GM19351 (cell line): ENCODE measurements at regions not wholly inside any gene's neighbourhood (a gene's known extent, or its start where the extent isn't known, plus 50 kb on each side); places are given as distances from the start of the nearest gene placed in this dataset.
"Not testable (repeated sequence)": the region's sequence is repeated elsewhere in the genome, so short reads cannot be mapped to it uniquely, and the experiment has no call there.

Source experiments
- ATAC-seq: cut with Tn5 transposase; IDR thresholded peaks from one replicate; pipeline ENCODE4 v1.9.1; 2021; ENCODE audit warnings: mild to moderate bottlenecking, moderate library complexity; ENCODE audit not compliant: unreplicated experiment

DNA sequence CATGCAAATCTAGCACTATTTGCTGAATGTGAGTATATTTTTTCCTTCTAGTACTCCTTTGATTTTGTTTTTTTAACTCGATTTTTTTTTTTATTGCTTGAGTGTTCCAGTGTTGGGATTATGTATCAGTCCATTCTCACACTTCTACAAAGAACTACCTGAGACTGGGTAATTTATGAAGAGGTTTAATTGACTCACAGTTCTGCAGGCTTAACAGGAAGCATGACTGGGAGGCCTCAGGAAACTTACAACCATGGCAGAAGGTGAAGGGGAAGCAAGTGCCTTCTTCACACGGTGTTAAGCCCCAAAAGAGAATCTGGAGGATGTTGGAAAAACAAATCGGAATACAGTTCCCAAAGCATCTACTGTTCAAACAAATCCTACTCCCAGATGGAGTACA is 69.1 kb downstream of the ZNF518B start:
- ATAC-seq = not testable (repeated sequence)

- no peak for ATAC-seq
Measured at GRCh38 chr4:10385994-10386394, 71.2 kb downstream of the ZNF518B start.

DNA sequence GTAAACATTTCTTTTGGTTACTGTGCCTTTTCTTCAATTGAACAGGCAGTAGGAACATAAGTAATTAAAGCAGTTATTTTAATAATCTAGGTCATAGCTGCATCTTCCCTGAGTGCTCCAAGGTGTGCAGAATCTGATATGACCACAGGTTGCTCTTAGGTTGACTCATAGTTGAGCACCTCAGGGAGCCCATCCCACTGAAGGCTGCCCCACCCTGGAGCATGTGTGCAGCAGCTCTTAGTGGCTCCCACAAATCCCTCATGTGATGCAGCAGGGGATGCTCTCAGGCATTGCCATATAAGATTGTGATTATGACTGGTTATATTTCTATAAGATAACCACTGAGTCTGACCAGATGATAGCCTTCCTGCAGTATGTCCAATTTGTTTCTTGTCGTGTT is 72.3 kb downstream of the ZNF518B start:
- no peak for ATAC-seq

DNA sequence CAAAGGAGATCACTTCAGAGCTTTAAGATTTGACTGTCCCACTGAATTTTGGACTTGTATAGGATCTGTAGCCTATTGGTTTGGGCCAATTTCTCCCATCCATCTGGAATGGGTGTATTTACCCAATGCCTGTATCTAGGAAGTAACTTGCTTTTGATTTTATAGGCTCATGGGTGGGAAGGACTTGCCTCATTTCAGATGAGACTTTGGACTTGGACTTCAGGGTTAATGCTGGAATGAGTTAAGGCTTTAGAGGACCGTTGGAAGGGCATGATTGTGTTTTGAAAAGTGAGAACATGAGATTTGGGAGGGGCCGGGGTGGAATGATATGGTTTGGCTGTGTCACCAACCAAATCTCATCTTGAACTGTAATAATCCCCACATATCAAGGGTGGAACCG is 73.8 kb downstream of the ZNF518B start:
- ATAC-seq = no peak

DNA sequence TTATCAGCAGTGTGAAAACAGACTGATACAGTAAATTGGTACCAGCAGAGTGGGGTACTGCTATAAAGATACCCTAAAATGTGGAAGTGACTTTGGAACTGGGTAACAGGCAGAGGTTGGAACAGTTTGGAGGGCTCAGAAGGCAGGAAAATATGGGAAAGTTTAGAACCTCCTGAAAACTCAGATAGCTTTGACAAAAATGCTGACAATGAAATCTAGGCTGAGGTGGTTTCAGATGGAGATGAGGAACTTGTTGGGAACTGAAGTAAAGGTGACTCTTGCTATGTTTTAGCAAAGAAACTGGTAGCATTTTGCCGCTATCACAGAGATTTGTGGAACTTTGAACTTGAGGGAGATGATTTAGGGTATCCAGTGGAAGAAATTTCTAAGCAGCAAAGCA is 75.1 kb downstream of the ZNF518B start:
- not testable (repeated sequence) for ATAC-seq

GRCh38 chr4:10381146-10381545 is 76.1 kb downstream of the ZNF518B start:
- ATAC-seq = no peak

GRCh38 chr4:10380735-10381134 is 76.5 kb downstream of the ZNF518B start:
- ATAC-seq = no peak

- ATAC-seq = no peak
Measured at GRCh38 chr4:10371869-10372471, 85.3 kb downstream of the ZNF518B start.

DNA sequence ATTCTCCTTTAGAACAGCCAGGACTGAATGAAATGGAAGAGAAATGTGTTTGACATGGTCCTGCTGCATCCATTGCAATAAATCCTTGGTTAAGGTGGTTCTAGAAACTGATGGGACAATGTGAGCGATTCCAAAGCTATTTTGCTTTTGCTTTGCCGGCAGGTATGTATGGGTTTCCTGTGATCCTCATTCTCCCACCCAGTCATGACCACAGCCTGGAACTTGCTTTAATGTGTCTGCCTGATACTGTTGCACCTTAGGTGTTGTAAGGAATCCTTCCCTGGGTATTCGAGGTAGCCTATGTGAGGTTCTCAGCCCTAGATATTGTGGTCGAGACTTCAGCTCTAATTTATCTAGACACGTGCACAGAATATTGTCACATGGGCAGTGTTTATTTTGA is 86.1 kb downstream of the ZNF518B start:
- ATAC-seq = no peak

GRCh38 chr4:10369517-10369916 is 87.7 kb downstream of the ZNF518B start:
- no peak for ATAC-seq

- no peak for ATAC-seq
Measured at GRCh38 chr4:10366628-10367027, 90.6 kb downstream of the ZNF518B start.

GRCh38 chr4:10364194-10364593 is 93.0 kb downstream of the ZNF518B start:
- ATAC-seq = no peak

DNA sequence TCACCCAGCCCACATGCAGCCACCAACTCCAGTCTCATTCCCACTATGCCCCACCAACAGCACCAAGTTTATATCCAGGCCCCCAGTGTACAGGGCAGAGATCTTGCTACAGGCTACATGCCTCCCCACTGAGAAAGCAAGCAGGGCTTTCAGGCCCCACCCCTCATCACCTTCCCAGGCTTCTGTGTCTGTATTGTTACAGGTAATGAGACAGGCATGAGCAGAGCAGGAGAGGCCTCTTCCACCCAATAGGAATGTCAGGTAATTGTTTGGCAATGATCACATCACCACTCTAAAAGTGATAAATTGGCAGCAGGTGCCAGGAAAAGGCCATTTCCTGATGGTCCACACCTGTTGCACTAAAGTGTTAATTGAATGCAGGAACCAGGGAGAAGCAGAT is 102.5 kb downstream of the ZNF518B start:
- ATAC-seq = no peak

DNA sequence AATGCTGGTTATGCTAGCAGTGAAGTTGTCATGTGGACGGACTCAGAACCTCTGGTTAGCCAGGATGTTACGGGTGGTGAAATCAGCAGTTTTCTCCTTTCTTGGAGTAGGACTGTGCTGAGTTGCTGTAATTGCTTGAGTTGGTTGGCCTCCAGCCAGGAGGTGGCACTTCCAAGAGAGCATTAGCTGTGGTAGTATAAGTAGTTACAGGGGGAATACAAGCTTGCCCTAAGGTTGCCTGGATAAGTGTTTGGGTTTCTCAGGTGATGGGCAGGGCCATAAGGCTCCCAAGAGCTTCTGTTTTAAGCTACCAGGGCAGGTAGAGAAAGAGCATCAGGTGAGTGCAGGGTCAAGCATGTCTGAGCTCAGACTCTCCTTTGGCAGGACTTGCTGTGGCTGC is 103.0 kb downstream of the ZNF518B start:
- ATAC-seq = no peak

- ATAC-seq = no peak
Measured at GRCh38 chr4:10353110-10353509, 104.1 kb downstream of the ZNF518B start.

- no peak for ATAC-seq
Measured at GRCh38 chr4:10348241-10348640, 109.0 kb downstream of the ZNF518B start.

DNA sequence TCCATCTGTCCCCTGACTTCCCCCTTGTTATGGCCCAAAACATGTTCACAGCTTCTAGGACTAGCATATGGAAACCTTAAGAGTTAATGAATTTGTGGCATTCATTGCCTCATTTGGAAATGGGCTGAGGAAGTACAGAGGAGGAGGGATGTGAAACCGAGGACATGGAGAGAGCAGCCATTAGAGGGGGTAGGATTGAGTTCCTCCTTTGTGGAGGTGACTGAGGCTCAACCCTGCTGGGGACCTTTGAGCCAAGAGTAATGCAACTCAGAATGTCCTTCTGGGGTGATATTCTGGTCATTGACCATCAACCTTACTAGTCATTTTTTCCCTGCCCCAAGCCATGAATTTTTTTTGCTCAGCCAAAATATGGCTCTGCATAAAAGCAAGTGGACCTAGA is 109.4 kb downstream of the ZNF518B start:
- ATAC-seq = no peak

DNA sequence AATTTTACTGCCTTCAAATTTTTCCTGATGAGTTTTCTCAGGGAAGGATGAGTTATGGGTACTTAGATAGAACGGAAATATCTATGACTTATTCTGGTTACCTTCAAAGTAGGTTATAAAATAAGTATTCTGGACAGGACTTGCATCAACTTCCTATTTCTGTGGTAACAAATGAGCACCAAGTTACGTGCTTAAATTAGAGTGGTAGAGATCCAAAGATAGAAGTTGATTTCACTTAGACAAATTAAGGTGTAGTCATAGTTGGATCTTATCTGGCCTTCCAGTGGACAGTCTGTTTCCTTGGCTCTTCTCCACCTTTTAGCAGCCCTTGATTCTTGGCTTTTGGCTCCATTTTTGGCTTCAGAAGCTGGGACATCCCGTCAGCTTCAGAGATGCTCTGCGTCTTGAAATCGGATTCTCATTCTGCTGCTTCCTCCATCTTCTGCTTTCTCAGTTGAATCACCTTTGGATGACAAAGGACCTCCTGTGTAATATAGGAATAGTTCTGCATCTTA is 109.9 kb downstream of the ZNF518B start:
- ATAC-seq = no peak

DNA sequence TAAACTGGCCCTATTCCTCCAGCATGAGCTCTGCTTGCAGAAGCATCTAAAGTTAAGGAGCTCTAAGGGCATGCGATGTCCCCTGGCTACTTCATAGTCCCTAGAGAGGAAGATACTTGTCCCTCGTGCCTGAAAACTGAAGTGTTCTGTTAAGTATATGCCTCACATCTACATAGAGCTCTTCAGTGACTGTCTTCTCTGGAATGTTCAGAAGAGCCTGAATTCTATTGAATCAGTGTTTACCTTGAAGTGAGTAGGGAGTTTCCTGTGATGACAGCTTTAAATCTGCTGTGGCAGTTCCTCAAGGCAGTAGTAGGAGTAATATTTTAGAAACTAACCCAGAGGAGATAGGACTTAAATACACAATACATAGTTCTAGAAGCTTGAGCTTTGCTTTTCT is 111.2 kb downstream of the ZNF518B start:
- no peak for ATAC-seq

DNA sequence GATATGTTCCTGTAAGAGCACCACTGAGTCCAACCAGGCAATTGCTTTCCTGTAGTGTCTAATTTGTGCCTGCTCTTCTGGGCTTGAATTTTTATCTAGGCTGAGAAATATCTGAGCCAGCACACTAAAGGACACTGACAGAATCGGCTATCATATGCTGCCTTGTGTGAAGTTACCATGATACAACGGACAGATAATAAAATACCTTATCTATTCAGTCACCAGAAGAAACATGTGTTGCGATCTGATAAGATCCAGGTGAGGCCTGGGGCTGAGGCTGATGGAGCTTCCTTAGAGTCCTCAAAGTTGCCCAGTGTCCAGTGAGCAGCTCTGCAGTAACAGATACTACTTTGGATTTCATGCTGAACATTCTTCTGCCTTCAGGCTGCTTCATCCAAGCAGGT is 111.8 kb downstream of the ZNF518B start:
- ATAC-seq = no peak

DNA sequence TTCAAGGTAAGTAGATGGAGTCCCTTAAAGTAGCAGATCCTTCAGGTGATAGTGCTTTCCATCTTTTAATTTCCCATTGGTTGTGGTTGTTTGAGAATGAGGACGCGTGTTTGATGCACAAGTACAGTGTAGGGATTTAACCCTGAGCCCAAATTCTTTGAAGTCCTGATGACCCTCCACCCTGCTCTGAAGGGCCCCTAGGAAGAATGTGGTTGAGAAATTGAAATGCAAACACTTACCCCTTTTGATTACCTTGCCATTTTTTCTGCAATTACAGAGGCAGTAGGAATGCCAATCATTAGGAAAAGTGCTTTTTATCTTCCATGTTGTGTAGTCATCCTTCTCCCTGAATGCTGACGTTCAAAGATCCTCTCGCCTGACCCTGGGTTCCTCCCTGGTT is 112.4 kb downstream of the ZNF518B start:
- ATAC-seq = no peak

GRCh38 chr4:10343656-10344055 is 113.6 kb downstream of the ZNF518B start:
- ATAC-seq = no peak

DNA sequence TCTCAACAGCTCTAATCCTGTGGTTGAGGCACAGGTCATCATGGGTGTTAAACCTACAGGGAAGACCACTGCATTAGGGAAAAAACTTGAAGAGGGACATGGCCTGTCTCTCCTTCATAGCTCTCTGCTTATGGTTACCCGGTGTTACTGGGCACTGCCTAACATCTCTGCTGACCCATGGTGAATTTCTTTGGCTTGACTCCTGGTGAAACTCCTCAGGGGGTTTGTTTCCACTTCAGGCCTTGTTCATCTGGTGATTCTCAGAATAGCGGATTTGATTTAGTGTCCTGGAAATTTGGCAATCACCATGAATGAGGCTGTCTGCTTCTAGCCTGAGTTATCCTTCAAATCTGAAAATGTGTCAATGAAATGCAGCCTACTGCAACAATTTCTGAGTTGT is 114.4 kb downstream of the ZNF518B start:
- no peak for ATAC-seq
